Psoas muscle (tissue), 7 donors: ENCODE measurements at regions not wholly inside any gene's neighbourhood (a gene's known extent, or its start where the extent isn't known, plus 50 kb on each side); places are given as distances from the start of the nearest gene placed in this dataset.

ENCODE experiments used
- ATAC-seq, 4 donors: fragments of 200-7000 bp; cut with Tn5 transposase; one replicate each; pipeline ENCODE4 v1.9.1; 2020; ENCODE audit warnings: moderate library complexity in 3 of 4, mild to moderate bottlenecking in 2 of 4
- DNase-seq, 2 donors: peaks; one replicate each; pipeline ENCODE4 v3.0.0-alpha.2; 2020
- H3K27ac ChIP-seq: fragments of 200-600 bp; one replicate; pipeline ENCODE4 v1.8.0; 2022
- H3K27me3 ChIP-seq, 3 donors: fragments of 200-600 bp in 1 of 3; one replicate each; pipeline versions ENCODE4 v1.6.1 to v1.8.0; 2013 to 2022; ENCODE audit warnings: low read length in 2 of 3, mild to moderate bottlenecking in 2 of 3, moderate library complexity in 1 of 3; ENCODE audit not compliant: insufficient read depth in 3 of 3
- H3K36me3 ChIP-seq, 2 donors: fragments of 200-600 bp in 1 of 2; one replicate each; pipeline versions ENCODE4 v1.6.1 to v1.8.0; 2013 to 2022; ENCODE audit warnings: low read depth in 1 of 2, mild to moderate bottlenecking in 1 of 2, moderate library complexity in 1 of 2; ENCODE audit not compliant: insufficient read depth in 1 of 2
- H3K4me1 ChIP-seq: fragments of 200-600 bp; one replicate; pipeline ENCODE4 v1.8.0; 2022
- H3K4me3 ChIP-seq: fragments of 200-600 bp; one replicate; pipeline ENCODE4 v1.8.0; 2022; ENCODE audit warnings: mild to moderate bottlenecking
- H3K9me3 ChIP-seq: fragments of 200-600 bp; one replicate; pipeline ENCODE4 v1.8.0; 2022
- WGBS, 3 donors: extraction: QIAGEN DNeasy Blood & Tissue Kit; methylation state at CpG; one replicate each; pipeline versions ENCODE4 v1.1.6 to v1.1.7; 2013; 5-methylcytosine and 5-hydroxymethylcytosine counted together
- intact Hi-C, 2 donors: fragments of 100-400 bp; cut with DNase I; formaldehyde crosslinking; loops; one replicate each; pipeline versions ENCODE4 v1.11.0 to v1.14.2; 2022
- TF ChIP-seq, protein P1 (sequence below): fragments of 200-600 bp; IDR thresholded peaks from one replicate; pipeline ENCODE4 v1.8.0; 2022; ENCODE audit warnings: antibody characterized with exemption
- donor health status: healthy with polysubstance abuse.
- donor health status: DM: no; HTN: no; CAD: no; lungs with moderate emphysema.
- donor health status: Bipolar disorder and iron deficiency.
- donor health status: healthy.
- donor health status: DM: yes; HTN: yes; CAD: no.
- donor health status: DM: no; HTN: no; CAD: no.
- donor health status: DM: yes; HTN: yes; CAD: no.

GRCh38 chr11:128208329-128209137, 378.8 kb downstream of the ETS1 start:
- 32 to 37% (median 34%) methylated on average over 6 of the region's 6 CpGs for WGBS, 3 donors
- ATAC-seq (peak in 3 of 4 donors; percentile 57 to 63 (median 59)), DNase-seq (no peak)
- Histone ChIP-seq H3K9me3 (no peaks in the 10 kb centered on the region), H3K27me3 (no peaks in the 10 kb centered on the region), H3K36me3 (no peaks in the 10 kb centered on the region), H3K4me3 (no peak overlapping the region), H3K27ac (no peak overlapping the region), H3K4me1 (no peaks in the 10 kb centered on the region)
- TF ChIP-seq, protein P1, sequence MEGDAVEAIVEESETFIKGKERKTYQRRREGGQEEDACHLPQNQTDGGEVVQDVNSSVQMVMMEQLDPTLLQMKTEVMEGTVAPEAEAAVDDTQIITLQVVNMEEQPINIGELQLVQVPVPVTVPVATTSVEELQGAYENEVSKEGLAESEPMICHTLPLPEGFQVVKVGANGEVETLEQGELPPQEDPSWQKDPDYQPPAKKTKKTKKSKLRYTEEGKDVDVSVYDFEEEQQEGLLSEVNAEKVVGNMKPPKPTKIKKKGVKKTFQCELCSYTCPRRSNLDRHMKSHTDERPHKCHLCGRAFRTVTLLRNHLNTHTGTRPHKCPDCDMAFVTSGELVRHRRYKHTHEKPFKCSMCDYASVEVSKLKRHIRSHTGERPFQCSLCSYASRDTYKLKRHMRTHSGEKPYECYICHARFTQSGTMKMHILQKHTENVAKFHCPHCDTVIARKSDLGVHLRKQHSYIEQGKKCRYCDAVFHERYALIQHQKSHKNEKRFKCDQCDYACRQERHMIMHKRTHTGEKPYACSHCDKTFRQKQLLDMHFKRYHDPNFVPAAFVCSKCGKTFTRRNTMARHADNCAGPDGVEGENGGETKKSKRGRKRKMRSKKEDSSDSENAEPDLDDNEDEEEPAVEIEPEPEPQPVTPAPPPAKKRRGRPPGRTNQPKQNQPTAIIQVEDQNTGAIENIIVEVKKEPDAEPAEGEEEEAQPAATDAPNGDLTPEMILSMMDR, result no peak
- intact Hi-C loops, result no loop called here

- DNase-seq (no peak), ATAC-seq (peak in 1 of 4 donors; percentile 10)
- no peaks in the 10 kb centered on the region for H3K9me3 ChIP-seq
- H3K4me3 ChIP-seq, result no peak overlapping the region
- TF ChIP-seq, protein P1, result no peak
- intact Hi-C loops, result no loop called here
- no peak overlapping the region for H3K27ac ChIP-seq
- no peaks in the 10 kb centered on the region for H3K4me1 ChIP-seq
- no peaks in the 10 kb centered on the region for H3K36me3 ChIP-seq
- H3K27me3 ChIP-seq, result no peaks in the 10 kb centered on the region
- 75 to 89% (median 83%) methylated on average over 3 of the region's 3 CpGs for WGBS, 3 donors
These were observed 379.5 kb downstream of the ETS1 start for GRCh38 chr11:128207861-128208321.

GRCh38 chr11:128206461-128206860, 380.9 kb downstream of the ETS1 start:
- Histone ChIP-seq H3K27me3 (no peaks in the 10 kb centered on the region), H3K4me1 (no peaks in the 10 kb centered on the region), H3K27ac (no peak overlapping the region), H3K9me3 (no peaks in the 10 kb centered on the region), H3K4me3 (no peak overlapping the region), H3K36me3 (no peaks in the 10 kb centered on the region)
- no peak for ATAC-seq
- DNase-seq, result no peak
- intact Hi-C loops, result no loop called here
- TF ChIP-seq, protein P1, result no peak

DNA sequence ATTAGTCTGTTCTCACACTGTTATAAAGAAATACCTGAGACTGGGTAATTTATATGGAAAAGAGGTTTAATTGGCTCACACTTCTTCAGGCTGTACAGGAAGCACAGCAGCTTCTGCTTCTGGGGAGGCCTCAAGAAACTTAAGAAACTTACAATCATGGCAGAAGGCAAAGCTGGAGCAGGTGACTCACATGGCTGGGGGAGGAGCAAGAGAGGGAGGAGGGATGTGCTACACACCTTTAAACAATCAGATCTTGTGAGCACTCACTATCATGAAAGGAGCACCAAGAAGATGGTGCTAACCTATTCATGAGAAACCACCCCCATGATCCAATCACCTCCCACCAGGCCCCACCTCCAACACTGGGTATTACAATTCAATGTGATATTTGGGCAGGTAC, 381.6 kb downstream of the ETS1 start:
- DNase-seq, result no peak
- H3K4me1 ChIP-seq, result no peaks in the 10 kb centered on the region
- H3K36me3 ChIP-seq, result no peaks in the 10 kb centered on the region
- no peak for ATAC-seq
- no peak overlapping the region for H3K27ac ChIP-seq
- intact Hi-C loops, result no loop called here
- H3K9me3 ChIP-seq, result no peaks in the 10 kb centered on the region
- no peaks in the 10 kb centered on the region for H3K27me3 ChIP-seq
- H3K4me3 ChIP-seq, result no peak overlapping the region
- TF ChIP-seq, protein P1, result no peak

GRCh38 chr11:128204898-128205297, 382.5 kb downstream of the ETS1 start:
- intact Hi-C loops, result no loop called here
- ATAC-seq (no peak), DNase-seq (no peak)
- no peaks in the 10 kb centered on the region for H3K9me3 ChIP-seq
- no peaks in the 10 kb centered on the region for H3K27me3 ChIP-seq
- TF ChIP-seq, protein P1, result no peak
- no peaks in the 10 kb centered on the region for H3K4me1 ChIP-seq
- H3K27ac ChIP-seq, result no peak overlapping the region
- no peaks in the 10 kb centered on the region for H3K36me3 ChIP-seq
- H3K4me3 ChIP-seq, result no peak overlapping the region
- WGBS, 3 donors, result 71 to 84% (median 75%) methylated on average over 3 of the region's 3 CpGs
